ENCODE measurements at regions not wholly inside any gene's neighbourhood (a gene's known extent, or its start where the extent isn't known, plus 50 kb on each side); places are given as distances from the start of the nearest gene placed in this dataset.

DNA sequence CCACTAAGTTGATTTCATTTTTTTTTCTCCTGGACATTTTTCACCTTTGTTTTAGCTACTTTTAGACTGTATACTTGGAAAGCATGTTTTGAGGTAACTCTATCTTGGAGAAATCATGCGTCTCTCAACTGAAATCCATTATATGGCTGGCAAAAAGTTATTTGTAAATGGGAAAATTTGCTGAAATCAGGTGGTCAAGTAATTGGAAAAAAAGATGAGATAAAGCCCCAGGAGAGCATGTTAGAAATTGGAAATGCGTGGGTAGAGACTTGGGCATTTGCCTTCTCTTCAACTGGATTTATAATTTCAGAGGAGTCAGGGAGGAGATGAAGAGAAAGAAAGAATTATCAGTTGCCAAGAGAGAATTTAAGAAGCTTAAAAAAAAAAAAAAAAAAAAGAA is 217.1 kb upstream of the MAP3K7 start:
- H3K4me1 ChIP-seq = no peaks in the 10 kb centered on the region
- WGBS, 2 donors = 73 to 84% methylated on average over 2 of the region's 2 CpGs
- H3K4me3 ChIP-seq (replicated peaks in 1 of 3) = no peak overlapping the region
- no peak overlapping the region for H3K27ac ChIP-seq
- H3K36me3 ChIP-seq = no peaks in the 10 kb centered on the region
- no peak for DNase-seq
- H3K27me3 ChIP-seq = no peaks in the 10 kb centered on the region
- intact Hi-C loops (cut with DNase I) = no loop called here
- H3K9me3 ChIP-seq = no peaks in the 10 kb centered on the region
- TF ChIP-seq, protein P1, sequence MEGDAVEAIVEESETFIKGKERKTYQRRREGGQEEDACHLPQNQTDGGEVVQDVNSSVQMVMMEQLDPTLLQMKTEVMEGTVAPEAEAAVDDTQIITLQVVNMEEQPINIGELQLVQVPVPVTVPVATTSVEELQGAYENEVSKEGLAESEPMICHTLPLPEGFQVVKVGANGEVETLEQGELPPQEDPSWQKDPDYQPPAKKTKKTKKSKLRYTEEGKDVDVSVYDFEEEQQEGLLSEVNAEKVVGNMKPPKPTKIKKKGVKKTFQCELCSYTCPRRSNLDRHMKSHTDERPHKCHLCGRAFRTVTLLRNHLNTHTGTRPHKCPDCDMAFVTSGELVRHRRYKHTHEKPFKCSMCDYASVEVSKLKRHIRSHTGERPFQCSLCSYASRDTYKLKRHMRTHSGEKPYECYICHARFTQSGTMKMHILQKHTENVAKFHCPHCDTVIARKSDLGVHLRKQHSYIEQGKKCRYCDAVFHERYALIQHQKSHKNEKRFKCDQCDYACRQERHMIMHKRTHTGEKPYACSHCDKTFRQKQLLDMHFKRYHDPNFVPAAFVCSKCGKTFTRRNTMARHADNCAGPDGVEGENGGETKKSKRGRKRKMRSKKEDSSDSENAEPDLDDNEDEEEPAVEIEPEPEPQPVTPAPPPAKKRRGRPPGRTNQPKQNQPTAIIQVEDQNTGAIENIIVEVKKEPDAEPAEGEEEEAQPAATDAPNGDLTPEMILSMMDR (IDR thresholded peaks at IDR 0.05) = no peak
- no peak for TF ChIP-seq POLR2A (IDR thresholded peaks at IDR 0.05)

DNA sequence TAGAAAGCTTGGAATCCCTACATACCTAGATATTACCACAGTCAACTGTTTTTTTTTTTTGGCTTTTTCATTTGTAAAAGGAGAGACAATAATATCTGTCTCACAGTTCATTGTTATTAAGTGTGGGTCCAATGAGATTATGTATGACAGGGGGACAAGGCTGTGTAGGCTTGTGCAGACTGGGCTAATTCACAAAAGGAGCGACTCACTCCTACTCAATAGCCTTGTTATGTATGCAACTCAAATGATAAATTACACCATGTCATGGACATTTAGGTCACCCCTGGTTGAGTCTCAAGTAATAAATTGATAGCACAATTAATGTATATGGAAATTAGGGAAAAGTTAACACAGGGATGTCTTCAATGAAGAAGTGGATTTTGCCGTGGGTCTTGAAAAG is 208.2 kb upstream of the MAP3K7 start:
- DNase-seq = no peak
- TF ChIP-seq, protein P1 (IDR thresholded peaks at IDR 0.05) = no peak
- TF ChIP-seq POLR2A (IDR thresholded peaks at IDR 0.05) = no peak
- Histone ChIP-seq H3K9me3 (no peaks in the 10 kb centered on the region), H3K27ac (no peak overlapping the region), H3K36me3 (no peaks in the 10 kb centered on the region), H3K27me3 (no peaks in the 10 kb centered on the region), H3K4me1 (no peaks in the 10 kb centered on the region), H3K4me3 (replicated peaks in 1 of 3) (no peak overlapping the region)
- WGBS, 2 donors = 93 to 94% methylated on average over 2 of the region's 2 CpGs
- intact Hi-C loops (cut with DNase I) = no loop called here

DNA sequence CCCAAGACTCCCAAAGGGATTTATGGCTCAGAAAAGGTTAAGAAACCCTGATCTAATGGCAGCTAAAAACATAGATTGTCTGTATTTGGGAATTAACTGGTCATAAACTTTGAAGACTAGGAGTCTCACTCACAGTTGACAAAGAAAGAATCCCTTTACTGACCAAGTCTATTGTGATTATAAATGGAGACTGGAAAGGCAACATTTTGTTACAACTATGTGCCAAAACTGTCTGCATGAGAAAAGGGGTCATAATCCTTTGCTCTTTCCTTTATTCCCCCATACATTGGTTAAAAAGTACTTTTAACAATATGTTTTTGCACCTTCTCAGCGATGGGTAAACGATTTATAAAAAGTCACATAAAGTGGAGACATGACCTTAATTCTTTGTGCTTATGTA is 206.9 kb upstream of the MAP3K7 start:
- Histone ChIP-seq H3K36me3 (no peaks in the 10 kb centered on the region), H3K4me1 (no peaks in the 10 kb centered on the region), H3K9me3 (no peaks in the 10 kb centered on the region), H3K27ac (no peak overlapping the region), H3K27me3 (no peaks in the 10 kb centered on the region), H3K4me3 (replicated peaks in 1 of 3) (no peak overlapping the region)
- WGBS, 2 donors = 84 to 88% methylated on average over 2 of the region's 2 CpGs
- DNase-seq = no peak
- intact Hi-C loops (cut with DNase I) = no loop called here
- TF ChIP-seq, protein P1 (IDR thresholded peaks at IDR 0.05) = no peak
- TF ChIP-seq POLR2A (IDR thresholded peaks at IDR 0.05) = no peak

DNA sequence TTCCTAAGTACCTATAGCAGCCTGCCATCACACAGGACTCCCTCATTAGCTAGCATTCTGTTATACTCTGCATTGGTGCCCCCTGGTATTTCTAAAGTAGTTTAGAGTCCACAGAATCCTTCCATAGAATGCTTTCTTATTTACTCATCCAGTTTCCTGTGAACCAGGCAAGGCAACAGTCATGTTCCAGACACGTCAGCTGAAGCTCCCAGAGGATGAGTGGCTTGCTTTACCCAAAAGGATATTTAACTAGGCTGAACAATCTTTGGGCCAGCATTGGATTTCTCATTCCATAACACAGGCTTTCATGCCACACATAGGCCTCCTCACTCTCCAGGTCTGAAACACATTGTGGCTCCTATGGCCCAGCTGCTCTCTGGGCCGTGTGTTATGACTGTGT is 203.8 kb upstream of the MAP3K7 start:
- intact Hi-C loops (cut with DNase I) = no loop called here
- 78 to 83% methylated on average over 2 of the region's 2 CpGs for WGBS, 2 donors
- no peaks in the 10 kb centered on the region for H3K36me3 ChIP-seq
- TF ChIP-seq, protein P1 (IDR thresholded peaks at IDR 0.05) = no peak
- TF ChIP-seq POLR2A (IDR thresholded peaks at IDR 0.05) = no peak
- H3K9me3 ChIP-seq = no peaks in the 10 kb centered on the region
- no peak overlapping the region for H3K27ac ChIP-seq
- no peaks in the 10 kb centered on the region for H3K4me1 ChIP-seq
- no peak overlapping the region for H3K4me3 ChIP-seq (replicated peaks in 1 of 3)
- H3K27me3 ChIP-seq = no peaks in the 10 kb centered on the region
- no peak for DNase-seq

DNA sequence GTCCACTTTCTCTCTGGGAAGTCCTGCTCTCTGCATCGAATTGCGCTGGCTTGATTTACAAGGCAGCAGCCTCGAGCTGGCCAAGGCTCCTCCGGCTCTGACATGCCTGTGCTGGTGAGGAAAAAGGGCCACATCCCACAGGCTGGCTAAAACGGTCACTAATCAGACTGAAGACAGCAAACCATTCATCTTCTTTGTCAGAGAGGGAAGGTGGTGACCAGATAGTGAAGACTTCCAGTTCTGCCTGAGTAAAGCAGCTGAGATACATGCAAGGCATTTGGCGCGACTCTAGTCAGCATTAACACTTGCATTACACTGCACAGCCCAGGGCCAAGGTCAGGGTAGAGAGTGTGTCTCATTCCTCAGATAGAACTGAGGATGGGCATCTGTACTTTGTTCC is 203.2 kb upstream of the MAP3K7 start:
- no peak overlapping the region for H3K27ac ChIP-seq
- no peaks in the 10 kb centered on the region for H3K9me3 ChIP-seq
- no peak overlapping the region for H3K4me3 ChIP-seq (replicated peaks in 1 of 3)
- intact Hi-C loops (cut with DNase I) = no loop called here
- H3K27me3 ChIP-seq = no peaks in the 10 kb centered on the region
- no peaks in the 10 kb centered on the region for H3K4me1 ChIP-seq
- DNase-seq = no peak
- no peaks in the 10 kb centered on the region for H3K36me3 ChIP-seq
- WGBS, 2 donors = 66 to 69% methylated on average over 7 of the region's 7 CpGs
- TF ChIP-seq, protein P1 (IDR thresholded peaks at IDR 0.05) = no peak
- TF ChIP-seq POLR2A (IDR thresholded peaks at IDR 0.05) = no peak

Data from thyroid gland (tissue), 4 donors.